Uterus (tissue), 2 donors: ENCODE measurements at regions not wholly inside any gene's neighbourhood (a gene's known extent, or its start where the extent isn't known, plus 50 kb on each side); places are given as distances from the start of the nearest gene placed in this dataset.

Experiments
- POLR2A ChIP-seq, 2 donors: fragments of 450-650 bp; IDR thresholded peaks; one replicate each; pipeline ENCODE4 v1.6.1; 2016; ENCODE audit warnings: antibody characterized with exemption in 2 of 2, mild to moderate bottlenecking in 1 of 2, moderate library complexity in 1 of 2
- TF ChIP-seq, protein P1 (sequence below), 4 experiments: fragments of 200-600 bp in 2 of 4; fragments of 450-650 bp in 2 of 4; sonication (generic) in 2 of 4; IDR thresholded peaks; one replicate each; pipeline ENCODE4 v1.5.1; 2016 to 2019; ENCODE audit warnings: antibody characterized with exemption in 4 of 4, mild to moderate bottlenecking in 2 of 4, moderate library complexity in 1 of 4

GRCh38 chr18:78292618-78293380 lies 686.8 kb upstream of the SALL3 start:
- TF ChIP-seq, protein P1, sequence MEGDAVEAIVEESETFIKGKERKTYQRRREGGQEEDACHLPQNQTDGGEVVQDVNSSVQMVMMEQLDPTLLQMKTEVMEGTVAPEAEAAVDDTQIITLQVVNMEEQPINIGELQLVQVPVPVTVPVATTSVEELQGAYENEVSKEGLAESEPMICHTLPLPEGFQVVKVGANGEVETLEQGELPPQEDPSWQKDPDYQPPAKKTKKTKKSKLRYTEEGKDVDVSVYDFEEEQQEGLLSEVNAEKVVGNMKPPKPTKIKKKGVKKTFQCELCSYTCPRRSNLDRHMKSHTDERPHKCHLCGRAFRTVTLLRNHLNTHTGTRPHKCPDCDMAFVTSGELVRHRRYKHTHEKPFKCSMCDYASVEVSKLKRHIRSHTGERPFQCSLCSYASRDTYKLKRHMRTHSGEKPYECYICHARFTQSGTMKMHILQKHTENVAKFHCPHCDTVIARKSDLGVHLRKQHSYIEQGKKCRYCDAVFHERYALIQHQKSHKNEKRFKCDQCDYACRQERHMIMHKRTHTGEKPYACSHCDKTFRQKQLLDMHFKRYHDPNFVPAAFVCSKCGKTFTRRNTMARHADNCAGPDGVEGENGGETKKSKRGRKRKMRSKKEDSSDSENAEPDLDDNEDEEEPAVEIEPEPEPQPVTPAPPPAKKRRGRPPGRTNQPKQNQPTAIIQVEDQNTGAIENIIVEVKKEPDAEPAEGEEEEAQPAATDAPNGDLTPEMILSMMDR (IDR thresholded peaks at IDR 0.05): no peak
- no peak for TF ChIP-seq POLR2A (IDR thresholded peaks at IDR 0.05)
